DMS 273 (cell line): ENCODE measurements at regions not wholly inside any gene's neighbourhood (a gene's known extent, or its start where the extent isn't known, plus 50 kb on each side); places are given as distances from the start of the nearest gene placed in this dataset.
A peak's percentile ranks its signal among the peaks of the same experiment; 100 is the strongest.

Source experiments
- DNase-seq: peaks from one replicate; lab custom pipeline; 2025; ENCODE audit not compliant: unreplicated experiment; lab: John Stamatoyannopoulos, UW

GRCh38 chr3:186487819-186488218, 56.4 kb downstream of the CRYGS start:
- peak; percentile 80 for DNase-seq

GRCh38 chr3:186487037-186487436, 57.1 kb downstream of the CRYGS start:
- DNase-seq: no peak

GRCh38 chr3:186483611-186484340, 60.4 kb downstream of the CRYGS start:
- DNase-seq: no peak

DNA sequence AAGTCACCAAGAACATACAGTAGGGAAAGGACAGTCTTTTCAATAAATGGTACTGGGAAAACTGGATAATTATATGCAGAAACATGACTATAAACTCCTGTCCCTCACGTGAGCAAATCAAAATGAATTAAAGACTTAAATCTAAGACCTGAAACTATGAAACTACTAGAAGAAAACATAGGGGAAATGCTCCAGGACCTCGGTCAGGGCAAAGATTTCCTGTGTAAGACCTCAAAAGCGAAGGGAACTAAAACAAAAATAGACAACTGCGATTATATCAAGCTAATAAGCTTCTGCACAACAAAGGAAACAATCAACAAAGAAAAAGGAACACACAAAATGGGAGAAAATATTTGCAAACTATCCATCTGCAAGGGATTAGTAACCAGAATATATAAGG, 62.7 kb downstream of the CRYGS start:
- DNase-seq: no peak

- no peak for DNase-seq
Observed at GRCh38 chr3:186477876-186478275, 66.3 kb downstream of the CRYGS start.

- DNase-seq: no peak
Observed at GRCh38 chr3:186477033-186477432, 67.1 kb downstream of the CRYGS start.

DNA sequence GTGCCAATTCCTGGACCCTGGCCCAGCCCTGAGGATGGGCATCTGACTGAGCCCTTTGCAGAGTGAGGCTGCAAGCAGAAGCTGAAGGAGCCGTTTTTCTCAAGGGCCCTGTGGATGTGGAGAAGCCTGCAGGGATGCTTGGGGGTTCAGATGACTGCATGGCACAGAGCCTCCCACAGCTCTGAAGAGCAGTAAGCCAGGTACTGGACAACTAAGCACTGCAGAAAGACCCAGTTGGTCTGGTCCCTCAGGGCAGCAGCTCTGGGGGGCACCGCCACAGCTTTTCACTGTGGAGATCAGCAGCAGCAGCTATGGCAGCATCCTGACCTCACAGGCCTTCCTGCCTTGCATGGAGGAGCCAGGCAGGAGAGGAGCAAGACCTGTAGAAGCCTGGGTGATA, 67.6 kb downstream of the CRYGS start:
- no peak for DNase-seq

DNA sequence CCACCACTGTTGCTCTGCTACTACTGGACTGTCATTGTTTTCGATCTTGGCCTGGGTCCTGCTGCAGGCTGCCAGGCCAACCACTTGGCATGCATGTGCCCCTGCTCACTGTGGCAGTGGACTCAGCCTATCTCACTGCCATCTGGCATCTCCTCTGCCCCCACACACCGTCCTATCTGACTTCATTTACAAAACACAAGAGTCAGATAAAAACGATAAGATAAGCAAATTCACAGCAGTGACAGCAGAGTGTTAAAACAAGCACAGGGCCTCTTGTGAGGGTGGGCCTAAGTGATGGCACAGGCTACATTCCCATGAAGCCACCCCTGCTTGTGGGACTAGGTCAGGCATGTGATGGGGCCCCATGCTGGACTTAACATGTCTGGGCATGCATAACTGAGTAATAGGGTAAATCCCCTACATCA, 68.1 kb downstream of the CRYGS start:
- peak; percentile 77 for DNase-seq

DNA sequence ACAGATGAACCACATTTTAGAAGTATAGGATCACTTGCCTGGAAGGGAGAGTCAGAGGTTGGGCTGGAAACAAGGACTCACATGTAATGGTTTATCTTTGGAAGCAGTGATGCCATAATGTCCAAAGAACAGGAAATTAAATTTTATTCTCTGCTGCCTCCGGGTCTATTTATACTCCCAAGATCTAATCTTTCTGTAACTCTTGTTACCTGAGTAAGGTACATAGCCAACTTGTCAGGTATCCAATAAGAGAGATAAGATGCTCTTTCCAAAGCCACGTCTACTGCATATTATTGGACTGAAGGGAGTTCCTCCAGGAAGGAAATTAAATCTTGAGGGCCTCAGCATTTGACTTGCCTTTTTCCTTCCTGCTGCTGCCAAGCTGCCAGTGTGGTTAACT, 71.0 kb downstream of the CRYGS start:
- DNase-seq: no peak

GRCh38 chr3:186472456-186473008, 71.6 kb downstream of the CRYGS start:
- peak; percentile 73 for DNase-seq

- DNase-seq: peak; percentile 83
Observed at GRCh38 chr3:186471771-186472170, 72.4 kb downstream of the CRYGS start.

GRCh38 chr3:186469525-186469924, 74.7 kb downstream of the CRYGS start:
- no peak for DNase-seq

DNA sequence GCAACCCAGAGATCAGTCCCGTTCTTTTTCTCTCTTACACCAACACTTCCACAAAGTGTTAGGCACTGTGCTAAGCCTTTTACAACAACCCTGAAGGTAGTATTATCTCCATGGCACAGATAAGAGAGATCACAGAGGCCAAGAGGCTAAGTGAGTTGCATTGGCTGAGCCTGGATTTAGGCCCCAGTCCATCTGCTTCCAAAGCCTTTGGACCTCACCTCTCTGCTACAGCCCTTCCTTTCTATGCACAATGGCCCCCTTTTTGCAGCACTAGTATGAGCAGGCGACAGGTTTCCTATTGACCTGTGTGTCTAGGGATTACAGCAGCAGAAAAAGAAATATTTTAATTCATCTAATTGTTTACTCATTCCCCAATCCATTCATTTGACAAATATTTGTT, 76.2 kb downstream of the CRYGS start:
- DNase-seq: no peak

DNA sequence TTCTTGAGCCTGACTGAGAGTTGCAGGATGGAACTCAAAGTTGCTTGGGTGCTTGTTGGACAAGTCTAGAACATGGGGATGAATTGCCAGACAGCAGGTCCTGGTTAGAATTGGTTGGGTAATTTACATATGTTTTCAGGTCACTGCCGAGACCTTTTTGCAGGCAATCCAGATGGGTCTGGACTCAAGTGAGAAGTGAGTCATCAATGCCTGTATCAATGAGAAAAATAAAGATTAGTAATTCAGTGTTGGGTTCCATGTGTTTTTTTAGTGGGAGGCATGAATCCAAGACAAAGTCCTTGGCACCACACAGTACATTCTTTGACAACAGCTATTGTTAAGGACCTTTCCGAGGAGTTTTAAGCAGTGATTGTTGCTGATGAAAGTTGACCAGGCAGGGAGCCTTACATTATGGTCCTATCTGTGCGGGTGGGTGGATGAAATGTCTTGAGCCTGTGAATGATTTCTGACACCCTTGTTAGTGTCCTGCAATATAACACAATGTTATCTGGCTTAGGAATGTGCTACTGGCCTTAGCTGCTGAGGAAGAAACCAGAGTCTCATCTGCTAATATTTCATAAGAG, 77.7 kb downstream of the CRYGS start:
- DNase-seq: no peak

DNA sequence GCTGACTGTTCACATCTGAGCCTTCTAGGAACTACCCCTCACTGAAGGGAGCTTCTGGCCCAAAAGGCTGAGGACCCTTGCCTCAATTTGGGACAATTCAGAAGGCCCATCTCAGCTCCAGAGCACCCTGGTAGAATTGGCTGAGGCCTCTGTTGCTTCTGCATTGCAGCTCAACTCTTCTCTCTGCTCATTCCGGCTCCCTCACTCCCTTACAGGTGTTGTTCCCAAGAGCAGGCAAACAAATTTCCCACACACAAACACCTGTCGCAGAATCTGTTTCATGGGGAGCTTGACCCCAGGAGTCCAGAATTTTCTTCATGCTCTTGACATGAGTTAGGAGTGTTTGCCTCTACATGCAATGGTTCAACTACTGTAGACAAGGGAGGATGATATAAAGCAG, 78.7 kb downstream of the CRYGS start:
- no peak for DNase-seq

- peak; percentile 32 for DNase-seq
Observed at GRCh38 chr3:186464424-186465093, 79.6 kb downstream of the CRYGS start.

- DNase-seq: no peak
Observed at GRCh38 chr3:186461141-186461540, 83.0 kb downstream of the CRYGS start.

DNA sequence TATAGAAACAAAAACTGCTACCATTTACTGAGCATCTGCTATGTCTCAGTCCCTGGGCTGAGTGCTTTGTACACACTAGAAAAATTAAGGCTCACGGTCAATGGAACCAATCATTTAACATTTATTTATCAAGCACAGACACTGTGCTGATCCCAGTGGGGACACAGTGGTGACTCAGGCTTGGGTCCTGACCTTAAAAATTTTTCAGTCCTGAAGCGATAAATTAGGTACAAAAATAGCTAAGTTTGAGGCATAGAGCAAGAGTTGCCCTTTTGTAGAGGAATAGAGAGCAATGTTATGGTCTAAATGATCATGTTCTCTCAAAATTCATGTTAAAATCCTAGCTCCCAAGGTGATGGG, 85.1 kb downstream of the CRYGS start:
- no peak for DNase-seq

GRCh38 chr3:186458306-186459107, 85.7 kb downstream of the CRYGS start:
- no peak for DNase-seq

DNA sequence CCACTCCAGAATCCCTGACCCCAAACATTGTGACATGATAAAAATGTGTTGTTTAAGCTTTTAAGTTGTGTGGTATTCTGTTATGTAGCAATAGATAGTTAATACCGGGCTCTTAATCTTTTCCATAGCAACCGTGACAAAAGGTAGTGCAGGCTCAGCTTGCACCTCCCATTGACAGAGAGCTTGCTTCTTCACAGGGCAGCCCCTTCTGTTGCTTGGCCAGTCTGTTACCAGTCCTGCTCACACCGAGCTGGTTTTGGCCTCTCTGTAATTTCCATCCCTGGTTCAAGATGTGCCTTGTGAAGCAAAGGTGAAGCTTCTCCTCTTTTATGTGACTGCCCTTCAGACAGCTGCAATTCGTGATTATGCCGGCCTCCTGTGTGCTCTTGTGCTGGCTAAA, 86.9 kb downstream of the CRYGS start:
- no peak for DNase-seq

GRCh38 chr3:186456731-186457191, 87.4 kb downstream of the CRYGS start:
- no peak for DNase-seq
